Fibroblast of villous mesenchyme (primary cell): ENCODE measurements at regions not wholly inside any gene's neighbourhood (a gene's known extent, or its start where the extent isn't known, plus 50 kb on each side); places are given as distances from the start of the nearest gene placed in this dataset.

ENCODE experiments used
- DNase-seq: peaks from one replicate; pipeline ENCODE4 v3.0.0-alpha.2; 2010; ENCODE audit warnings: low read depth
- H3K4me3 ChIP-seq: 2 replicates; pipeline ENCODE4 v1.5.1; 2011; ENCODE audit warnings: low read depth, mild to moderate bottlenecking, low read length
- TF ChIP-seq, protein P1 (sequence below): IDR thresholded peaks from 2 replicates; pipeline ENCODE4 v1.5.1; 2012; ENCODE audit warnings: low read depth, mild to moderate bottlenecking, low read length; ENCODE audit not compliant: insufficient read depth

GRCh38 chr17:59510611-59511010 is 54.8 kb upstream of the DHX40 start:
- TF ChIP-seq, protein P1, sequence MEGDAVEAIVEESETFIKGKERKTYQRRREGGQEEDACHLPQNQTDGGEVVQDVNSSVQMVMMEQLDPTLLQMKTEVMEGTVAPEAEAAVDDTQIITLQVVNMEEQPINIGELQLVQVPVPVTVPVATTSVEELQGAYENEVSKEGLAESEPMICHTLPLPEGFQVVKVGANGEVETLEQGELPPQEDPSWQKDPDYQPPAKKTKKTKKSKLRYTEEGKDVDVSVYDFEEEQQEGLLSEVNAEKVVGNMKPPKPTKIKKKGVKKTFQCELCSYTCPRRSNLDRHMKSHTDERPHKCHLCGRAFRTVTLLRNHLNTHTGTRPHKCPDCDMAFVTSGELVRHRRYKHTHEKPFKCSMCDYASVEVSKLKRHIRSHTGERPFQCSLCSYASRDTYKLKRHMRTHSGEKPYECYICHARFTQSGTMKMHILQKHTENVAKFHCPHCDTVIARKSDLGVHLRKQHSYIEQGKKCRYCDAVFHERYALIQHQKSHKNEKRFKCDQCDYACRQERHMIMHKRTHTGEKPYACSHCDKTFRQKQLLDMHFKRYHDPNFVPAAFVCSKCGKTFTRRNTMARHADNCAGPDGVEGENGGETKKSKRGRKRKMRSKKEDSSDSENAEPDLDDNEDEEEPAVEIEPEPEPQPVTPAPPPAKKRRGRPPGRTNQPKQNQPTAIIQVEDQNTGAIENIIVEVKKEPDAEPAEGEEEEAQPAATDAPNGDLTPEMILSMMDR, result no peak
- no peak overlapping the region for H3K4me3 ChIP-seq
- no peak for DNase-seq

- DNase-seq, result no peak
- TF ChIP-seq, protein P1, result no peak
- no peak overlapping the region for H3K4me3 ChIP-seq
Observed at GRCh38 chr17:59511726-59512125, 53.7 kb upstream of the DHX40 start.

DNA sequence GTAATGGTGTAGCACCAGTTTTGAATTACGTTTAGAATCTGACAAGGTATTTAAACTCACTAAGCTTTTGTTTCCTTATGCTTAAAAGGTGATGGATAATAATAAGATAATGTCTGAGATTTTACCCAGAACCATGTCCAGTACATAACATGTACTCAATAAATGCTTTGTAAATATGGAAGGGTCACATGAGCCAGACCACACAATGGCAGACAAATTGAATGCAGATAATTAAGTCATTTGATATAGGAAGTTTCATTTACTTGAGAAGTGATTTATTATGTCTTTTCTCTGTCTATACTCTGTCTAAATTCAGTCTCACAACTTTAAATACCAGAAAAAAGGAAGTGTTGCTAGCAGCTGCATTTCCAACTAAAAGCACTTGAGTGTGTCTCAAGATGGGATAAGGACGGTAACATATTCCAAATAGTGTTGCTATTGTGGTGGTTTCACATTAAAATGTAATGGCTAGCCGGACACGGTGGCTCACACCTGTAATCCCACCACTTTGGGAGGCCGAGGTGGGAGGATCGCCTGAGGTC is 52.5 kb upstream of the DHX40 start:
- DNase-seq, result no peak
- no peak overlapping the region for H3K4me3 ChIP-seq
- TF ChIP-seq, protein P1, result no peak

DNA sequence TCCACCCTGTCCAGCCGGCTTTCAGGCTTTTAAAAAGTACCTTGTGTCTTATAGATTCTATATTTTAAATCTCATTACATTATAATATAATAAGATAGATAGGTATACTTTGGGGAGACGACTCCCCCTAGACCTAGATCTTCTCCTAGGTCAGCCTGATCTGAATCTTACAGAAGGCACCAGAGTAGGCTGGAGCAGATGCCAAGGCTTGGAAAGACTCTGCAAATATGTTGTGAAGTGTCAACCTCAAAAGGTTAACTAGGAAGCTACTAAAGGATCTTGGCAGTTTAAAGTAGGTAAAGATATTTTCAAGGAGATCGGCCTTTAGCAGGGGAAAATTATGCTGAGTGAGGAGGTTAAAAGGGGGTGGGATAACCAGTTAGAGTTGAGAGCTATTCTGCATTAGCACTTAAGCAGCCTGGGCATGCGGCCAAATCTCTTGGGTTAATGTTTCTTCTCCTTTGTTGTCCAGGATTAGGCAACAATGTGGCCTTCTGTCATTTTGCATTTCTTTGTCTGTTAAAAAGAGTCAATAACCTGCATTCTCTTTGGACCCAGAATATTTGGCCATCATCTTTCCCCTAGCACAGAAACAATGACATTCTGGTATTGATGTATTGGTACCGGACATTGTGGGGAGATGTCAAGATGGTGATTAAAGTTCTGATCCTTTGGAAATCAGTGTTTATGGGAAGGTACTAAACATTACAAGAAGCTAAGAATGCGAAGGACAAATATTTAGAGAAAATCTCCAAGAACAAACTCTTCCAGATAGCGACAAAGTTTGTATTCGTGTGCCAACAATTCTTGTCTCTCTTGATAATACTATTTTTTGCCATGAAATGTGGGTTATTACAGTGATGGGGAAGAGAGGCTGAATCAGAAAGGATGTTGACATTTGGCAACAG is 51.2 kb upstream of the DHX40 start:
- TF ChIP-seq, protein P1, result no peak
- DNase-seq, result peak; percentile 82
- H3K4me3 ChIP-seq, result no peak overlapping the region
